ENCODE measurements at regions not wholly inside any gene's neighbourhood (a gene's known extent, or its start where the extent isn't known, plus 50 kb on each side); places are given as distances from the start of the nearest gene placed in this dataset.
"Not testable (repeated sequence)": the region's sequence is repeated elsewhere in the genome, so short reads cannot be mapped to it uniquely, and the experiment has no call there.

GRCh38 chr11:107265591-107266121, 192.0 kb downstream of the CWF19L2 start:
- no peak for DNase-seq (ENCODE audit: low read depth)
- TF ChIP-seq CTCF (IDR thresholded peaks at IDR 0.05; ENCODE audit: insufficient read depth, low read length), result no peak

GRCh38 chr11:107263844-107264563, 193.6 kb downstream of the CWF19L2 start:
- DNase-seq (ENCODE audit: low read depth), result no peak
- no peak overlapping the region for H3K4me3 ChIP-seq (ENCODE audit: low read depth, low read length)
- TF ChIP-seq CTCF (IDR thresholded peaks at IDR 0.05; ENCODE audit: insufficient read depth, low read length), result no peak

More at GRCh38 chr11:107265591-107266121, 192.0 kb downstream of the CWF19L2 start:
- H3K4me3 ChIP-seq (ENCODE audit: low read depth, low read length), result no peak overlapping the region

- no peak for DNase-seq (ENCODE audit: low read depth)
- H3K4me3 ChIP-seq (ENCODE audit: low read depth, low read length), result no peak overlapping the region
- no peak for TF ChIP-seq CTCF (IDR thresholded peaks at IDR 0.05; ENCODE audit: insufficient read depth, low read length)
Observed at GRCh38 chr11:107259811-107260221, 197.8 kb downstream of the CWF19L2 start.

- DNase-seq (ENCODE audit: low read depth), result no peak
- no peak for TF ChIP-seq CTCF (IDR thresholded peaks at IDR 0.05; ENCODE audit: insufficient read depth, low read length)
- H3K4me3 ChIP-seq (ENCODE audit: low read depth, low read length), result no peak overlapping the region
Observed at GRCh38 chr11:107257710-107258109, 199.9 kb downstream of the CWF19L2 start.

GRCh38 chr11:107253661-107254060, 204.0 kb downstream of the CWF19L2 start:
- not testable (repeated sequence) for DNase-seq (ENCODE audit: low read depth)

GRCh38 chr11:107252429-107253161, 205.0 kb downstream of the CWF19L2 start:
- TF ChIP-seq CTCF (IDR thresholded peaks at IDR 0.05; ENCODE audit: insufficient read depth, low read length), result no peak
- DNase-seq (ENCODE audit: low read depth), result no peak
- H3K4me3 ChIP-seq (ENCODE audit: low read depth, low read length), result no peak overlapping the region

More at GRCh38 chr11:107253661-107254060, 204.0 kb downstream of the CWF19L2 start:
- H3K4me3 ChIP-seq (ENCODE audit: low read depth, low read length), result not testable (repeated sequence)

- DNase-seq (ENCODE audit: low read depth), result no peak
- H3K4me3 ChIP-seq (ENCODE audit: low read depth, low read length), result no peak overlapping the region
- TF ChIP-seq CTCF (IDR thresholded peaks at IDR 0.05; ENCODE audit: insufficient read depth, low read length), result no peak
Observed at GRCh38 chr11:107251298-107251697, 206.3 kb downstream of the CWF19L2 start.
